ENCODE measurements at regions not wholly inside any gene's neighbourhood (a gene's known extent, or its start where the extent isn't known, plus 50 kb on each side); places are given as distances from the start of the nearest gene placed in this dataset.

DNA sequence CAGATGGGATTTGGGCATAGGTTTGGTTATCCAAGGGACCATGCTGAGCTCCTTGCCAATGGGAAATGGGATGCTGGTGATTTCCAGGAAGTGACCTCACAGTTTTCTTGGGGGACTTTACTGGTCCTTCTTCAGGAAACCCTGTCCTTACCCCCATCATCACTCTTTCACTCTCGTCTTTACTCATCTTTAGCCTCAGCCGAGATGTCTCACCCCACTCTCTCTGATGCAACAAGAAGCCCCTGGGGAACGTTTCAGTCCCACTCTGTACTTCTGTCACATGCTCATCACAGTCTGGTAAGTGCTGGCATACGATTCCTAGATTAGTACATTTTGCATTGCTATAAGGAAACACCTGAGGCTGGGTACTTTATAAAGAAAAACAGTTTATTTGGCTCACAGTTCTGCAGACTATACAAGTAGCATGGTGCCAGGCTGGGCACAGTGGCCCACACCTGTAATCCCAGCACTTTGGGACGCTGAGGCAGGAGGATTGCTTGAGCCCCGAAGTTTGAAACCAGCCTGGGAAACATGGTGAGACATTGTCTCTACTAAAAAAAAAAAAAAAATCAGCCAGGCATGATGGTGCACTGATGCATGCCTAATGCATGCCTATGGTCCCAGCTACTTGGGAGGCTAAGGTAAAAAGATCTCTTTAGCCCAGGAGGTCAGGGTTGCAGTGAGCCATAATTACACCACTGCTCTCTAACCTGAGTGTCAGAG lies 63.5 kb upstream of the VKORC1L1 start:
- no peak overlapping the region for H3K9ac ChIP-seq (ENCODE audit: low read length)
- TF ChIP-seq SMC3 (conservative IDR thresholded peaks at IDR 0.05; ENCODE audit: poor library complexity), result no peak
- no peak for TF ChIP-seq POLR2AphosphoS5 (IDR thresholded peaks at IDR 0.05)
- no peak for TF ChIP-seq EZH2 (IDR thresholded peaks at IDR 0.05; ENCODE audit: borderline replicate concordance, insufficient read depth, low read length, poor library complexity, severe bottlenecking)
- no peak for TF ChIP-seq CTCF (IDR thresholded peaks at IDR 0.05; ENCODE audit: poor library complexity, severe bottlenecking)
- no peak for TF ChIP-seq REST (IDR thresholded peaks at IDR 0.05; ENCODE audit: borderline replicate concordance)
- TF ChIP-seq TAF1 (IDR thresholded peaks at IDR 0.05; ENCODE audit: low read depth), result no peak
- TF ChIP-seq MXI1 (conservative IDR thresholded peaks at IDR 0.05; ENCODE audit: poor library complexity, severe bottlenecking), result no peak
- no peak for TF ChIP-seq RAD21 (conservative IDR thresholded peaks at IDR 0.05)
- no peak for TF ChIP-seq EP300 (conservative IDR thresholded peaks at IDR 0.05; ENCODE audit: poor library complexity, severe bottlenecking)

GRCh38 chr7:65809982-65810288 lies 62.9 kb upstream of the VKORC1L1 start:
- no peak overlapping the region for H2AFZ ChIP-seq (ENCODE audit: low read depth, low read length)

More for the DNA sequence above, 63.5 kb upstream of the VKORC1L1 start:
- Histone ChIP-seq H3K79me2 (replicated peaks; ENCODE audit: insufficient read depth, low read length) (no peaks in the 10 kb centered on the region), H3K27ac (ENCODE audit: low read length) (no peak overlapping the region), H3K9me2 (ENCODE audit: insufficient read depth, low read length) (no peaks in the 10 kb centered on the region), H3K36me3 (ENCODE audit: insufficient read depth, low read length) (peaks cover 5% of the 10 kb centered on the region), H2AFZ (ENCODE audit: low read depth, low read length) (no peak overlapping the region), H3F3A (ENCODE audit: insufficient read depth, low read length, poor library complexity, severe bottlenecking) (no peaks in the 10 kb centered on the region), H4K20me1 (ENCODE audit: insufficient read depth) (no peaks in the 10 kb centered on the region), H3K27me3 (ENCODE audit: insufficient read depth, low read depth, low read length) (no peaks in the 10 kb centered on the region), H3K9me3 (ENCODE audit: low read length) (no peaks in the 10 kb centered on the region), H3K4me3 (ENCODE audit: low read length) (no peak overlapping the region), H3K4me2 (ENCODE audit: low read length) (no peak overlapping the region)

More at GRCh38 chr7:65809982-65810288, 62.9 kb upstream of the VKORC1L1 start:
- H3F3A ChIP-seq (ENCODE audit: insufficient read depth, low read length, poor library complexity, severe bottlenecking), result no peaks in the 10 kb centered on the region
- no peak overlapping the region for H3K4me3 ChIP-seq (ENCODE audit: low read length)
- no peak overlapping the region for H3K27ac ChIP-seq (ENCODE audit: low read length)
- H3K4me2 ChIP-seq (ENCODE audit: low read length), result no peak overlapping the region
- H3K9ac ChIP-seq (ENCODE audit: low read length), result no peak overlapping the region
- H3K9me2 ChIP-seq (ENCODE audit: insufficient read depth, low read length), result no peaks in the 10 kb centered on the region
- peaks cover 5% of the 10 kb centered on the region for H3K36me3 ChIP-seq (ENCODE audit: insufficient read depth, low read length)
- H4K20me1 ChIP-seq (ENCODE audit: insufficient read depth), result no peaks in the 10 kb centered on the region
- H3K27me3 ChIP-seq (ENCODE audit: insufficient read depth, low read depth, low read length), result no peaks in the 10 kb centered on the region
- no peak for TF ChIP-seq REST (IDR thresholded peaks at IDR 0.05; ENCODE audit: borderline replicate concordance)
- no peak for TF ChIP-seq CTCF (IDR thresholded peaks at IDR 0.05; ENCODE audit: poor library complexity, severe bottlenecking)
- TF ChIP-seq TAF1 (IDR thresholded peaks at IDR 0.05; ENCODE audit: low read depth), result no peak
- no peak for TF ChIP-seq SMC3 (conservative IDR thresholded peaks at IDR 0.05; ENCODE audit: poor library complexity)
- TF ChIP-seq EZH2 (IDR thresholded peaks at IDR 0.05; ENCODE audit: borderline replicate concordance, insufficient read depth, low read length, poor library complexity, severe bottlenecking), result no peak
- no peak for TF ChIP-seq RAD21 (conservative IDR thresholded peaks at IDR 0.05)
- no peak for TF ChIP-seq MXI1 (conservative IDR thresholded peaks at IDR 0.05; ENCODE audit: poor library complexity, severe bottlenecking)
- TF ChIP-seq EP300 (conservative IDR thresholded peaks at IDR 0.05; ENCODE audit: poor library complexity, severe bottlenecking), result no peak
- TF ChIP-seq POLR2AphosphoS5 (IDR thresholded peaks at IDR 0.05), result no peak
- H3K9me3 ChIP-seq (ENCODE audit: low read length), result no peaks in the 10 kb centered on the region
- H3K79me2 ChIP-seq (replicated peaks; ENCODE audit: insufficient read depth, low read length), result no peaks in the 10 kb centered on the region

All from neural cell (in vitro differentiated cells).